Activated CD8-positive, alpha-beta memory T cell treated with anti-CD3 and anti-CD28 coated beads for 48 hours (primary cell): ENCODE measurements at regions not wholly inside any gene's neighbourhood (a gene's known extent, or its start where the extent isn't known, plus 50 kb on each side); places are given as distances from the start of the nearest gene placed in this dataset.

Source experiments
- DNase-seq, 3 experiments: peaks; one replicate each; pipeline ENCODE4 v3.0.0-alpha.2; 2020; ENCODE audit warnings: low read depth in 2 of 3, low spot score in 2 of 3

- no peak for DNase-seq
Observed at GRCh38 chr17:53193044-53193443, 629.7 kb upstream of the KIF2B start.

- DNase-seq = no peak
Observed at GRCh38 chr17:53191878-53192277, 630.8 kb upstream of the KIF2B start.

GRCh38 chr17:53186001-53186400 is 636.7 kb upstream of the KIF2B start:
- no peak for DNase-seq

GRCh38 chr17:53176629-53177028 is 646.1 kb upstream of the KIF2B start:
- no peak for DNase-seq

- no peak for DNase-seq
Observed at GRCh38 chr17:53168413-53168812, 654.3 kb upstream of the KIF2B start.

- no peak for DNase-seq
Observed at GRCh38 chr17:53166731-53167130, 656.0 kb upstream of the KIF2B start.

- DNase-seq = no peak
Observed at GRCh38 chr17:53150101-53150698, 672.5 kb upstream of the KIF2B start.

GRCh38 chr17:53149316-53149715 is 673.4 kb upstream of the KIF2B start:
- no peak for DNase-seq

GRCh38 chr17:53148058-53148457 is 674.7 kb upstream of the KIF2B start:
- no peak for DNase-seq

- no peak for DNase-seq
Observed at GRCh38 chr17:53142890-53143289, 679.8 kb upstream of the KIF2B start.

- no peak for DNase-seq
Observed at GRCh38 chr17:53141731-53142130, 681.0 kb upstream of the KIF2B start.

- DNase-seq = no peak
Observed at GRCh38 chr17:53141280-53141679, 681.4 kb upstream of the KIF2B start.

GRCh38 chr17:53137869-53138268 is 684.9 kb upstream of the KIF2B start:
- DNase-seq = no peak

- no peak for DNase-seq
Observed at GRCh38 chr17:53135969-53136368, 686.8 kb upstream of the KIF2B start.

- DNase-seq = no peak
Observed at GRCh38 chr17:53134548-53134947, 688.2 kb upstream of the KIF2B start.

GRCh38 chr17:53133876-53134275 is 688.9 kb upstream of the KIF2B start:
- no peak for DNase-seq

- DNase-seq = no peak
Observed at GRCh38 chr17:53129863-53130262, 692.9 kb upstream of the KIF2B start.

GRCh38 chr17:53127331-53127730 is 695.4 kb upstream of the KIF2B start:
- no peak for DNase-seq

GRCh38 chr17:53122966-53123365 is 699.8 kb upstream of the KIF2B start:
- DNase-seq = no peak

GRCh38 chr17:53119773-53120172 is 703.0 kb upstream of the KIF2B start:
- no peak for DNase-seq

GRCh38 chr17:53118948-53119347 is 703.8 kb upstream of the KIF2B start:
- no peak for DNase-seq

GRCh38 chr17:53106886-53107285 is 715.8 kb upstream of the KIF2B start:
- DNase-seq = no peak

- no peak for DNase-seq
Observed at GRCh38 chr17:53101706-53102105, 721.0 kb upstream of the KIF2B start.

GRCh38 chr17:53100126-53100525 is 722.6 kb upstream of the KIF2B start:
- DNase-seq = no peak
